Inflammatory macrophage treated with lipopolysaccharide for 1 hour (primary cell): ENCODE measurements at regions not wholly inside any gene's neighbourhood (a gene's known extent, or its start where the extent isn't known, plus 50 kb on each side); places are given as distances from the start of the nearest gene placed in this dataset.

ENCODE experiments used
- DNase-seq, 2 donors: peaks; one replicate each; pipeline ENCODE4 v3.0.0-alpha.2; 2020 to 2022

DNA sequence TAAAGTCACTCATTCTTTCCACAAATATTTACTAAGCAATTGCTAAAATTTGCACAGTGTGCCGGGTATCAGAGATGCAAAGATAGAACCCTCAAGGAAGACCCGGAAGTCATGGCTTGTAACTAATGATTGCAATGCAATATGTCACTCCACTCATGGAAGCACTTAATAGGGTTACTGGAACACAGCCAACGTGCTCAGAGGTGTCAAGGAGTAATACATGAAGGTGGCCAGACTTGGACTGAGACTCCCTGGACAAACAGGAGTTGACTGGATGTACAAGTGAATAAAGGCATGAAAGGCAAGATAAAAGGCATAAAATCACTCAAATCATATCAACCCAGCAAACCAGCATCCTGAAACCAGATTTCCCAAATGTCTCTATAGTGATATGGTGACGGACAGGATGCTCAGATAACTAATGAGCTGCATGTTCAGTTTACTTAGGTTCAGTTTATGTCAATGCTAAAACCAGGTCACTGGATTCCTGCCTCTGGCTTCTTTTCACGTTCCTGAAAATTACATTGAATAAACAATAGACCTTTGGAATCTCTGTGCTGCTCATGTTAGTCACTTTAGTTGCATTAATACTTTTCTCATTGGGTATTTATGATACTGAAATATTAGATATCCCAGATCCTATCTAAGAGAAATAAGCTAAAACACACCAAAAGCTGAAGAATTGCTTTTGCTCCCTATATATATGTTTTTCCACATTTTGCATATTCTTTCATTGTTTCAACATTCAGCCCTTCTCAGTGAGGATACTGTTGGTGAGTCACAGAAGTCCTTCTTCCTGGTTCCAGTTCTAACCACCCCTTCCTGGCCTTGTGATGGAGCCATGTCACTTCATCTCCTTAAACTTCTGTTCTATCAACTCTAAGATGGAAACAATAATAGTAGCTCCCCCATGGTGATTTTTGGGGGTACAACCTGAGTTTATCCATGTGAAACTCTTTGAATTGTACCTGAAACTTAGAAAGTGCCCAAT, 688.9 kb upstream of the ID2 start:
- DNase-seq, result peak; percentile 44 to 46

DNA sequence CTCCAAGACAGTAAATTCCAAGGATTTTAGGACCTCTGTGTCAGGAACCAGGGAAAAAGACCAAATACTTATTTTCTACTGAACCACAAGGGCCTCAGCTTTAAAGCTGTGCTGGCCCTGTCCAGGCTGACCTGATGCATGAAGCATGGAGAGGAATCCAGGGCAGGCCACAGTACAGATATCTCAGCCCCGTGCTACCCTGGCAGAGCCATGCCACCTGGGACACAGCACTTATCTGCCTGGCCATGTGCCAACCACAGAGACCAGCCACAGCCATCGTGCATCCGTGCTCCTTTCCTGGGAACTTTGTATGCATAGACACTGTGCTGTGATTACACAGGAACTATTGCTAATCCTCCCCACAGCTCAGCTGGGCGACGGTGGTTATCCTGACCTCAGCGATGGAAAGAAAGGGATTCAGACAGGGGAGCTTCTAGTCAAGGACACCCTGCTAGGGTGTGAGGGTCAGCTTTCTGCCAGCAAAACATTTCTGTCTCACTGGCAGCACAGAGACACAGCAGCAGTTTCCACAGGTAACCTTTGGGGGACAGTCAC, 687.4 kb upstream of the ID2 start:
- DNase-seq, result no peak

DNA sequence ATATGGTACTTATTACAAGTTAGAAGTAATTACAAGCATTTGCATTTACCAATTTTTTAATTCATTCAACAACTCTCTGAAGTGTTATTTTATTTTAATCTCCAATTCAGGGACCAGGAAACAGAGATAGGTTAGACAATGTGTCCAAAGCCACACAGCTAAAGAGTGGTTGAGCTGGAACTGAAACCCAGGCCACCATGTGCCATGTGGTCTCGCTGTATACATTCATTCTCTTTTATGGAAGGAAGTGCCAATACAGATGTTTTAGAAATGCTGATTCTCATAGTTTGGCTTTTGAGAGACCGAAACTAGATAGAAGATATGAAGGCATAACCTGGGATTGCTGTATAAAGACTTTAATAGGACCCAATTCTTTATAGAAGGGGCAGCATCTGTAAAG, 684.6 kb upstream of the ID2 start:
- no peak for DNase-seq

DNA sequence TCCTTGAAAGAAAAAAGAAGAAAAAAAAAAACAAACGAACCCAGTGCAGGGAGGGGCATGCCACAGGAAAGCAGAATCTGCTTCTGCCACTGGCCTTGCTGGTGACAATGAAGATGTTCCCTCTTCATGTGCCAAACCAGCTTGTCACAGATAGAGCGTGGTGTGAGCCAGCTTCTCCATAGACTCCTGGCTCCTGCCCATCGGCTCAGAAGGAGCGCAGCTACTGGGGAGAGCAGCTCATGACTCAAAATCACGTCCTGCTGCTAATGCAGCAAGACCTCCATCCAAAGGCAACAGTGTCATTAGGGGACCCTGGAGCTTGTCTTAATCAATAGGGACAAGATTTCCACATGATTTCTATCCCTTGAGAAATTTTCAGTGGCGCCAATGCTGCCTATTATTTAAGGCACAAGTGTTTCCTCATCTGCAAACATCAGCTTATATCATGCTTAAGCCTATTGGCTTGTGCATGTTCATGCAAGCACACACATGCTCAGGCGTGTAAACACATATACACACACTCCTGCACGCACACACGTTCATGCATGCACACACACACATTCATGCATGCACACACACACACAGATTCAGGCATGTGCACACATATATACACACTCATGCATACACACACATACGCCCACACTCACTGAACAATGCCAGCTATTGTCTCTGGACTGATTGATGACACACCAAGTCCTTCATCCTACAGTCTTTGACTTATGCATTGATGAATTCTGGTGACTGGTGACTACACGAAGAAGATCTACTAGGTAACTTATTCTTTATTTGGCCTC, 682.0 kb upstream of the ID2 start:
- no peak for DNase-seq

GRCh38 chr2:8000870-8001269, 681.0 kb upstream of the ID2 start:
- DNase-seq, result no peak

GRCh38 chr2:8002765-8003393, 679.0 kb upstream of the ID2 start:
- no peak for DNase-seq

DNA sequence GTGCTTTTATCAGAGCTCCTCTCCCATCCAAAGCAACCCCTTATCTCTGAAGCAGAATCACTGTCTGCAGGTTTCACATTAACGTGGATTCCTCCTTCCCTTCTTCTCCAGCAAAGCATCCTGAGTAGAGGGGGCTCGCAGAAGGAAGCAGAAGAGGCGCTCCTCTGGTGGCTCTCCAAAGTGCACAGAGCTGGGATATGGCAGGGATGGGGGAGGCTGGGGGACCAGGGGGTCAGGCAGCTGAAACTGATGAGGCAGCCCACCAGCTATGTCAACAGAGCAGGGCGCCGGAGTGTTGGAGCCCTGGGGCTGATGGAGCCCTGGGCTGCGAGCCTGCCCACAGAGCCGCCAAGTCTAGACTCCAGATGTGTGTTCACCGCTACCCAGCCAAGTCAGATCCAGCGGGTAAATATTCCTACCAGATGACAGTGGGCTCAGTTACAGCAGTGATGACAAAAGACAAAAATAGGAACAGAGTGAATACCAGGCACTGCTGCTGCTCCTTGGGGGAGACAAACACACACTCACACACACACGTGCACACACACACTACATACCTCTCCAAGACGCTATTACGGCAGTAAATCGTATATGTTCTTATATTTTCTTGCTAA, 678.3 kb upstream of the ID2 start:
- peak in 1 of 2 donors; percentile 7 for DNase-seq

DNA sequence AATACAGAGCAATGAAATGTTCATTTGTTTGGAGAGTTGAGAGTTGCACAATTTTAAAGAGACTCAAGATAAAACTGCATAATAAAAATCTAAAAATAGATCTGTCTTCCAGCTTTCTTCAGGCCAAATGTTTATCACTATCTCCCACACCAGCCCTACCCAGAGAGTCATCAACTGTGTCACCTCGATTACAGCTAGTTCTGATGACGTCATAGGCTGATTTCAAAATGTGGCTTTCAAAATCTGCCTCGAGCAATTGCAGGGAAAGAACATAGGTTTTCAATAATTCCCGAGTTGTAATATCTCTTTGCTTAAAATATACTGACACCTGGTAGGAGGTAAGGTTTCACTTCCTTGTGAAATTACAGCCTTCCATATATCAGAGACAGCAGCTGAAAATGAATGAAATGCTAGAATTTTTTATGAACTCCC, 677.6 kb upstream of the ID2 start:
- peak; percentile 91 to 99 for DNase-seq

DNA sequence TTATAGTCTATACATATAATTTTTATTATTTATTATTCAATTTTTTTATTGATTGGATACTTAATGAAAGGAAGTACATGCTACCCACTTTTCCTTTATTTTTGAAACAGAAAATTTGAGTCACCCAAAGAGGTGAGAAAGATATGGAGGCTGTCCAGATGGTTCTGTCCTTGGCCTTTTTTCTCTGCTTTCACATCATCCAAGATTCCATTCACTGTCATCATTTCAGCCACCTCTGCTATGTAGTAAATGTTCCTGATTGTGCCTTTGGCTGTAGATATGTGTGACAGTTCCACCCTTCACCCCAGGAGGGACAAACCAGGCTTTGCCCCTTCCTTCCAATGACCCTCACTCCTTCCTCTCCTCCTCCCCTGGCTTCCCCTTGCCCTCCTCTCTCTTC, 675.7 kb upstream of the ID2 start:
- DNase-seq, result no peak

- no peak for DNase-seq
These were observed 675.2 kb upstream of the ID2 start for GRCh38 chr2:8006626-8007025.

GRCh38 chr2:8009010-8009597, 672.8 kb upstream of the ID2 start:
- DNase-seq, result peak; percentile 82 to 83

GRCh38 chr2:8015848-8016600, 665.8 kb upstream of the ID2 start:
- DNase-seq, result no peak

DNA sequence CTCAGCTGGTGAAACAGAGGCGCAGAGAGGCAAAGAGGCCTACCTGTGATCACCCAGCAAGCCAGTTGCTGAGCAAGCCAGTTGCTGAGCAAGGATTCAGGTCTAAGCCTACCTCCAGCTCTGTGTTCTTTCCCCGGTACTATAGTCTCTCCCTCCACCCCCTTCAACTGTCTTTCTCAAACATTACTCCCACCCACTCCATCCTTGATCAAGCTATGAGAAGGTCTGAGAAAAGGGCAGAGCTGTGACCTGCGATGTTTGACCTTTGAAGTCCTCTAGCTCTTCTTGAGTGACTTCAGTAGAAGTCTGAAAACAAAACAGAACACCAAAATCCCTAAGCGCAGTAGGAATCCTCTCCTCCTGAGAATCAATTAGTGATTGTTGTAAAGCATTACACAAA, 665.2 kb upstream of the ID2 start:
- DNase-seq, result no peak

DNA sequence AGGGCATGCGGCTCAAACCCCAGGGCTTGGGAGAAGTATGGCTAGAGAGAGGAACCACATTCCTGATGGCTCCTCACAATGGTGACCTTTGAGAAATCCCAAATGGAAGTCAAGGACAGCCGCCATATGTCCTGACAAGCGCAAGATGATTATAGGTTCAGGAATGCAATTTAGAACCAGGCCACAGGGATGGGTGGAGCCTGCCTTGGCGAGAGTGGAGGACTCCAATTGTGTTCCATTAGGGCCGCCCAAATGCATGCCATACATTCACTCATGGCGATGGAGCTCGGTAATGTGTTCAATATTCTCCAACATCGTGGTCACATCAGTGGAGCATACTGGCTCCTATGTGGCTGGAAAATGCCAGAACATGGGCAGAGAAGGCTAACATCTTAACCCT, 662.9 kb upstream of the ID2 start:
- DNase-seq, result no peak

DNA sequence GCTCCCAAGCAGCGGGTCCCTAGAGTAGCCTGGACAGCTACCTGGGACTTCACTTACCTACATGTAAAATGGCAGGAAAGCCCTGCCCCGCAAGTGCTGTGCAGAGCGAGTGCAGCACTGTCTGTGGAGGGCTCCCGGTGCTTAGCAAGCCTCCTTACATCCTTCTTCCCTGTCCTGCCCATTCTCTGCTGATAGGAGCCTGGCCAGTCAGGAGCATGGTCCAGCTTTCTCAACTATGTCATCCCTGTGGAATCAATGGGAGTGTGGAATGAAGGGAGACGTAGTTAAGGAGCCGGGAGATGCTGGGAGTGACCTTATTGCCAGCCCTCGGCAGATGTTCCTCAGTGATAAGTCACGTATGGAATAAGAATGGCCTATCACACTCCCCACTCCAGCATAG, 661.9 kb upstream of the ID2 start:
- DNase-seq, result no peak

DNA sequence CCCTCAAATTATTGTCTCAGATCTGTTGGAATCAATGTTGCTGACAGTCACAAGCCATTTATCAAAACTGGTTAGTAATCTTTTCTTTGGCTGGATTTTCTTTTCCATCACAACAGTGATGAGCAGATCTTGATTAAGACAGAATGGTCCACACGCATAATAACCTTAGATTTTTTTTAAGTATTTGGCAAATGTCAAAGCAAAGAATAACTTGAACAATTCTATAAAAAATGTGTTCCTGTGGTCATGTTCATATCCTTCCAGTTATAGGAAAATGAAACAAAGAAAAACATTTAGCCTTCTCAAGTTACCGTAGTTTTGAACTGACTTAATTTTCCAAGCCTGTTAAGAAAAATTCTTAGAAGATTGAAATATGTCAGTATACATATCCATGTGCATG, 659.9 kb upstream of the ID2 start:
- no peak for DNase-seq

- peak; percentile 67 to 82 for DNase-seq
These were observed 658.8 kb upstream of the ID2 start for GRCh38 chr2:8022908-8023640.

DNA sequence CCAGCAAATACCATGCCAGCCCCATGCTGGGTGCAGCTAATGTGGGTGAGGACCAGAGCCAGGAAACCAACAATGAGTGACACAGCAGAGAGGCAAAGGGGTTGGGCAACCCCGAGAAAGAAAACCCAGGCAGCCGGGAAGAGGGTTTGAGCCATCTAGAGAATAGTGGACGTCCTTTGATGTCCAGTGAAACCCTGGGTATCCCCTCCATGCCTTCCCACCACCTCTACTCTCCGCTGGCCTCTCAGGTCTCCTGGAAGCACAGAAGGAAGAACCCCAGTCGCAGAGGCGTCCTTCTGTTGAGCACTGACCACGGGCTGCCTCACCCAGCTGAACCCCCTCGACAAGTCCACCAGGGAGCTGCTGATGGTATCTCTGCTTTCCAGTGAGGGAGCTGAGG, 657.4 kb upstream of the ID2 start:
- no peak for DNase-seq

- no peak for DNase-seq
These were observed 655.5 kb upstream of the ID2 start for GRCh38 chr2:8026381-8026780.

DNA sequence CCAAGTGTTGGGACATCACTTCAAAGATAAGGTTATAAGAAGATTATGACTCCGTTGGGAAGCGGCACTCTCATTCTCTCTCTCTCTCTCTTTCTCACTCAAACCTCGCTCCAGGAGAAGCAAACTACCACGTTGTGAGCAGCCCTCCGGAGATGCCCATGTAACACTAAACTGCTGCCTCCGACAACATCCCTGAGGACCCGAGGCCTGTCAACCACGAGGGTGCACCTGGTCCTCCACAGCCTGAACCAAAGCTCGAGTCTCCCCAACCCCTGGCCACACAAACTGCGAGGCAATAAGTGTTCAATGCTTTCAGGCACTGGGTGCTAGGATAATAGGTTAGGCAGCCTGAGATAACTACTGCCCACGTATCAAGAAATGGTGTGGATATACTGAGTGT, 654.5 kb upstream of the ID2 start:
- DNase-seq, result no peak

DNA sequence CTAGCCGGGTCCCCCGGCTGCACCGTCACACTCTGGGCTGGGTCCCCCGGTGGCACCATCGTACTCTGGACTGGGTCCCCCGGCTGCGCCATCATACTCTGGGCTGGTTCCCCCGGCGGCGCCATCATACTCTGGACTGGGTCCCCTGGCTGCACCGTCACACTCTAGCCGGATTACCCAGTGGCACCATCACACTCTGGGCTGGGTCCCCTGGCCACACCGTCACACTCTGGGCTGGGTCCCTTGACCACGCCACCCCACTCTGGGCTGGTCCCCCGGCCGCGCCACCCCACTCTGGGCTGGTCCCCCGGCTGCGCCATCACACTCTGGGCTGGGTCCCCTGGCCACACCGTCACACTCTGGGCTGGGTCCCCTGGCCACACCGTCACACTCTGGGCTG, 653.8 kb upstream of the ID2 start:
- no peak for DNase-seq
